B cell (primary cell): ENCODE measurements at regions not wholly inside any gene's neighbourhood (a gene's known extent, or its start where the extent isn't known, plus 50 kb on each side); places are given as distances from the start of the nearest gene placed in this dataset.

Experiments
- ATAC-seq: fragments of 200-7000 bp; cut with Tn5 transposase; one replicate; pipeline ENCODE4 v1.10.0; 2021; ENCODE audit warnings: low read depth, mild to moderate bottlenecking, moderate number of reproducible peaks, moderate library complexity
- CTCF ChIA-PET: fragments of 350-600 bp; sonication (Branson Sonifier 250); formaldehyde crosslinking; loops from one replicate; lab custom pipeline; 2021; ENCODE audit warnings: antibody characterized with exemption, inconsistent platforms; lab: Charles Lee
- POLR2A ChIA-PET: fragments of 350-600 bp; sonication (Branson Sonifier 250); formaldehyde crosslinking; loops from one replicate; lab custom pipeline; 2021; ENCODE audit warnings: antibody characterized with exemption; lab: Charles Lee
- DNase-seq: peaks from one replicate; pipeline ENCODE4 v3.0.0; 2013
- H2AFZ ChIP-seq: 2 replicates; pipeline ENCODE4 v1.6.1; 2012; ENCODE audit warnings: mild to moderate bottlenecking, low read depth, low read length; ENCODE audit not compliant: insufficient read depth, poor library complexity, severe bottlenecking
- H3K27ac ChIP-seq, 2 donors: 1 replicate in 1 of 2; 2 replicates in 1 of 2; pipeline ENCODE4 v1.5.1; 2012 to 2013; ENCODE audit warnings: low read length in 2 of 2, mild to moderate bottlenecking in 2 of 2, moderate library complexity in 1 of 2
- H3K27me3 ChIP-seq, 4 experiments: fragments of 200-600 bp in 1 of 4; sonication (generic) in 1 of 4; replicated peaks in 1 of 4; 1 replicate in 2 of 4; 2 replicates in 2 of 4; pipeline versions ENCODE4 v1.6.1 to v1.7.0; 2013 to 2016; ENCODE audit warnings: low read length in 3 of 4, mild to moderate bottlenecking in 2 of 4, mixed read lengths in 1 of 4, moderate library complexity in 1 of 4; ENCODE audit not compliant: insufficient read depth in 4 of 4, control insufficient read depth in 3 of 4; ENCODE audit errors: control extremely low read depth in 1 of 4
- H3K36me3 ChIP-seq, 2 experiments: replicated peaks in 1 of 2; 1 replicate in 1 of 2; 2 replicates in 1 of 2; pipeline versions ENCODE4 v1.6.1 to v1.7.1; 2013; ENCODE audit warnings: low read length in 1 of 2; ENCODE audit not compliant: insufficient read depth in 2 of 2, control insufficient read depth in 1 of 2; ENCODE audit errors: control extremely low read depth in 1 of 2, extremely low read depth in 1 of 2
- H3K4me1 ChIP-seq, 2 donors: fragments of 200-600 bp in 1 of 2; sonication (generic) in 1 of 2; 1 replicate in 1 of 2; 2 replicates in 1 of 2; pipeline versions ENCODE4 v1.5.1 to v1.6.1; 2013 to 2017; ENCODE audit warnings: low read length in 2 of 2; ENCODE audit not compliant: control insufficient read depth in 2 of 2, insufficient read depth in 2 of 2
- H3K4me2 ChIP-seq: replicated peaks from 2 replicates; pipeline ENCODE3; 2012; ENCODE audit warnings: mild to moderate bottlenecking, low read depth, low read length; ENCODE audit not compliant: poor library complexity, severe bottlenecking
- H3K4me3 ChIP-seq, 5 experiments: fragments of 200-600 bp in 1 of 5; sonication (generic) in 1 of 5; 1 replicate in 3 of 5; 2 replicates in 2 of 5; pipeline versions ENCODE4 v1.5.1 to v1.7.0; 2011 to 2016; ENCODE audit warnings: low read length in 4 of 5, mild to moderate bottlenecking in 4 of 5, low read depth in 2 of 5, control low read depth in 1 of 5, moderate library complexity in 1 of 5; ENCODE audit not compliant: insufficient read depth in 1 of 5; ENCODE audit errors: control extremely low read depth in 1 of 5, extremely low read depth in 1 of 5
- H3K79me2 ChIP-seq: fragments of 200-600 bp; sonication (generic); one replicate; pipeline ENCODE4 v1.6.0; 2016; ENCODE audit warnings: low read length; ENCODE audit not compliant: control insufficient read depth, insufficient read depth
- H3K9ac ChIP-seq: fragments of 200-600 bp; sonication (generic); 2 replicates; pipeline ENCODE4 v1.6.1; 2017; ENCODE audit warnings: mild to moderate bottlenecking, low read length, moderate library complexity
- H3K9me3 ChIP-seq, 3 donors: one replicate each; pipeline versions ENCODE4 v1.6.1 to v1.7.1; 2013; ENCODE audit warnings: low read length in 2 of 3; ENCODE audit not compliant: control insufficient read depth in 2 of 3, insufficient read depth in 1 of 3; ENCODE audit errors: control extremely low read depth in 1 of 3
- H4K20me1 ChIP-seq: 2 replicates; pipeline ENCODE4 v1.6.0; 2012; ENCODE audit warnings: mild to moderate bottlenecking, low read length; ENCODE audit not compliant: insufficient read depth, control insufficient read depth, poor library complexity, severe bottlenecking
- H3K27ac Mint-ChIP-seq: one replicate; pipeline ENCODE4 v1.8.0; 2021; ENCODE audit warnings: mixed read lengths
- H3K27me3 Mint-ChIP-seq: one replicate; pipeline ENCODE4 v1.8.0; 2021; ENCODE audit warnings: mixed read lengths
- H3K4me1 Mint-ChIP-seq: one replicate; pipeline ENCODE4 v1.8.0; 2021; ENCODE audit warnings: mixed read lengths
- H3K4me3 Mint-ChIP-seq: one replicate; pipeline ENCODE4 v1.8.0; 2021; ENCODE audit warnings: mixed read lengths
- H3K9me3 Mint-ChIP-seq: one replicate; pipeline ENCODE4 v1.8.0; 2022; ENCODE audit warnings: mixed read lengths; ENCODE audit not compliant: insufficient read depth
- EZH2 ChIP-seq: IDR thresholded peaks from 2 replicates; pipeline ENCODE4 v1.6.1; 2012; ENCODE audit warnings: borderline replicate concordance, low read depth, mild to moderate bottlenecking, moderate library complexity, low read length; ENCODE audit not compliant: insufficient read depth, poor library complexity, severe bottlenecking
- WGBS: methylation state at CpG from one replicate; pipeline ENCODE4 v1.1.5; 2013; ENCODE audit warnings: missing lambda C conversion rate; ENCODE audit not compliant: insufficient coverage; 5-methylcytosine and 5-hydroxymethylcytosine counted together
- intact Hi-C: fragments of 100-400 bp; cut with micrococcal nuclease; formaldehyde crosslinking; loops from one replicate; pipeline ENCODE4 v1.10.0; 2022
- TF ChIP-seq, protein P1 (sequence below): fragments of 200-600 bp; IDR thresholded peaks from one replicate; pipeline ENCODE4 v1.8.0; 2022; ENCODE audit warnings: antibody characterized with exemption, mild to moderate bottlenecking

DNA sequence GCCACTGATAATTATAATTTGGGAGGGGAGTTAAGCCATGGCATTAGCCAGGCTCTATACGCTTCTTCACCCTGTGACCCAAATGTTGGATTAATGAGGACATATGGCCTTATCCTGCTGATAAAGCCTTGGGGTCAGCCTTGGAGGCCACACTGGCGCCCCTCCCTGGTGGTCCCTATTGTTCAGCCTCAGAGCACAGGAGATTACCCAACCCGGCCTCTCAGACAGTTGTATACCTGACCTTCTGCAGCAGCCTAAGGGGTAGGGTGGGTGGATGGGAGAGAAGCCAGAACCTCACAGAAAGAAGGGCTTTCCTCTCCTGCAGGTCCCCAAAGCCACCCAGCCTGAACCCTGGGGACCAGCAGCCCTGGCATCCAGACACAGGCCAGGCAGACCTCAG is 76.8 kb downstream of the LINC00237 start:
- H3K9me3 Mint-ChIP-seq: no peaks in the 10 kb centered on the region
- TF ChIP-seq, protein P1, sequence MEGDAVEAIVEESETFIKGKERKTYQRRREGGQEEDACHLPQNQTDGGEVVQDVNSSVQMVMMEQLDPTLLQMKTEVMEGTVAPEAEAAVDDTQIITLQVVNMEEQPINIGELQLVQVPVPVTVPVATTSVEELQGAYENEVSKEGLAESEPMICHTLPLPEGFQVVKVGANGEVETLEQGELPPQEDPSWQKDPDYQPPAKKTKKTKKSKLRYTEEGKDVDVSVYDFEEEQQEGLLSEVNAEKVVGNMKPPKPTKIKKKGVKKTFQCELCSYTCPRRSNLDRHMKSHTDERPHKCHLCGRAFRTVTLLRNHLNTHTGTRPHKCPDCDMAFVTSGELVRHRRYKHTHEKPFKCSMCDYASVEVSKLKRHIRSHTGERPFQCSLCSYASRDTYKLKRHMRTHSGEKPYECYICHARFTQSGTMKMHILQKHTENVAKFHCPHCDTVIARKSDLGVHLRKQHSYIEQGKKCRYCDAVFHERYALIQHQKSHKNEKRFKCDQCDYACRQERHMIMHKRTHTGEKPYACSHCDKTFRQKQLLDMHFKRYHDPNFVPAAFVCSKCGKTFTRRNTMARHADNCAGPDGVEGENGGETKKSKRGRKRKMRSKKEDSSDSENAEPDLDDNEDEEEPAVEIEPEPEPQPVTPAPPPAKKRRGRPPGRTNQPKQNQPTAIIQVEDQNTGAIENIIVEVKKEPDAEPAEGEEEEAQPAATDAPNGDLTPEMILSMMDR: no peak
- TF ChIP-seq EZH2: no peak
- Histone ChIP-seq H3K36me3 (no peaks in the 10 kb centered on the region), H3K27ac (no peak overlapping the region), H3K9ac (no peak overlapping the region), H3K79me2 (no peaks in the 10 kb centered on the region), H3K9me3 (no peaks in the 10 kb centered on the region), H3K4me2 (no peak overlapping the region), H4K20me1 (no peaks in the 10 kb centered on the region), H2AFZ (no peak overlapping the region), H3K27me3 (peaks cover 0 to 2% (median 0%) of the 10 kb centered on the region in 4 experiments), H3K4me1 (no peaks in the 10 kb centered on the region), H3K4me3 (no peak overlapping the region)
- ATAC-seq (no peak), DNase-seq (no peak)
- H3K27ac Mint-ChIP-seq: no peak overlapping the region
- POLR2A ChIA-PET: no interaction called here
- peaks cover 20% of the 10 kb centered on the region for H3K27me3 Mint-ChIP-seq
- H3K4me3 Mint-ChIP-seq: no peak overlapping the region
- 100% methylated on average over 1 of the region's 3 CpGs for WGBS
- CTCF ChIA-PET: no interaction called here
- intact Hi-C loops: no loop called here
- no peaks in the 10 kb centered on the region for H3K4me1 Mint-ChIP-seq

DNA sequence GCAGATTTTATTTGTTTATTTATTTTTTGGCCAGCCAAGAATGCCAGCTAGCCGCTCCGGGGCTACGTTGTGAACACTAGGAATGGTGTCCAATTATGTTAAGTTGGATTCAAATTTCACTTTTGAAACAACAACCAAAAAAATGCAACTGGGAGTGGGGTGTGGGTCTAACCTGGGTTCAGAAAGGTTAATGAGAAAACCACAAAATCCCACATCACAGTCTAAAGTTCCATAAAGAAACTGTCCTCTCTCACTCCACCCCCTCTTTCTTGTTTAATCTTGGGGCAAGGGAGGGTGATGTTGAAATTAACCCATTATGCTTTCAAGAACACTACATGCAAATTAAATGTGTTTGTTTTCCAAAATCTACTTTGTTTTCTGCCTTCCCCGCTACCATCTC is 77.2 kb downstream of the LINC00237 start:
- H3K4me1 ChIP-seq: no peaks in the 10 kb centered on the region
- no peaks in the 10 kb centered on the region for H3K36me3 ChIP-seq
- H3K27ac ChIP-seq: no peak overlapping the region
- H3K9ac ChIP-seq: no peak overlapping the region
- H3K4me1 Mint-ChIP-seq: no peaks in the 10 kb centered on the region
- H3K4me2 ChIP-seq: no peak overlapping the region
- H3K9me3 Mint-ChIP-seq: no peaks in the 10 kb centered on the region
- H4K20me1 ChIP-seq: no peaks in the 10 kb centered on the region
- intact Hi-C loops: no loop called here
- H3K4me3 ChIP-seq: no peak overlapping the region
- POLR2A ChIA-PET: no interaction called here
- CTCF ChIA-PET: no interaction called here
- no peak overlapping the region for H2AFZ ChIP-seq
- H3K27me3 Mint-ChIP-seq: peaks cover 20% of the 10 kb centered on the region
- no CpG with 5 or more reads among the region's 4 CpGs for WGBS
- H3K27me3 ChIP-seq: peaks cover 0 to 2% (median 0%) of the 10 kb centered on the region in 4 experiments
- no peak for TF ChIP-seq EZH2
- TF ChIP-seq, protein P1: no peak
- ATAC-seq: no peak
- no peak overlapping the region for H3K27ac Mint-ChIP-seq
- no peak overlapping the region for H3K4me3 Mint-ChIP-seq
- no peaks in the 10 kb centered on the region for H3K9me3 ChIP-seq
- DNase-seq: no peak
- no peaks in the 10 kb centered on the region for H3K79me2 ChIP-seq
